Endothelial cell (in vitro differentiated cells): ENCODE measurements at regions not wholly inside any gene's neighbourhood (a gene's known extent, or its start where the extent isn't known, plus 50 kb on each side); places are given as distances from the start of the nearest gene placed in this dataset.

ENCODE experiments used
- DNase-seq: peaks from one replicate; pipeline ENCODE4 v3.0.0; 2021; ENCODE audit warnings: low spot score
- H3K27ac Mint-ChIP-seq: one replicate; pipeline ENCODE4 v1.8.0; 2021; ENCODE audit warnings: mixed read lengths, inconsistent platforms; ENCODE audit not compliant: unreplicated experiment
- H3K27me3 Mint-ChIP-seq: one replicate; pipeline ENCODE4 v1.8.0; 2021; ENCODE audit warnings: mild to moderate bottlenecking, moderate library complexity, mixed read lengths, inconsistent platforms; ENCODE audit not compliant: unreplicated experiment
- H3K36me3 Mint-ChIP-seq: one replicate; pipeline ENCODE4 v1.8.0; 2021; ENCODE audit warnings: mild to moderate bottlenecking, low read depth, mixed read lengths, inconsistent platforms; ENCODE audit not compliant: unreplicated experiment
- H3K4me1 Mint-ChIP-seq: one replicate; pipeline ENCODE4 v1.8.0; 2021; ENCODE audit warnings: mild to moderate bottlenecking, mixed read lengths, inconsistent platforms; ENCODE audit not compliant: unreplicated experiment
- H3K4me3 Mint-ChIP-seq: one replicate; pipeline ENCODE4 v1.8.0; 2021; ENCODE audit warnings: mild to moderate bottlenecking, mixed read lengths, inconsistent platforms; ENCODE audit not compliant: unreplicated experiment
- H3K9me3 Mint-ChIP-seq: one replicate; pipeline ENCODE4 v1.8.0; 2021; ENCODE audit warnings: mixed read lengths, inconsistent platforms; ENCODE audit not compliant: unreplicated experiment
- CTCF ChIP-seq: fragments of 200-600 bp; sonication (generic); IDR thresholded peaks from one replicate; pipeline ENCODE4 v1.5.0; 2021; ENCODE audit warnings: antibody characterized with exemption; ENCODE audit not compliant: unreplicated experiment

- Mint-ChIP-seq H3K27ac (no peak overlapping the region), H3K4me3 (no peak overlapping the region), H3K36me3 (no peaks in the 10 kb centered on the region), H3K9me3 (no peaks in the 10 kb centered on the region), H3K27me3 (no peaks in the 10 kb centered on the region), H3K4me1 (no peaks in the 10 kb centered on the region)
- no peak for TF ChIP-seq CTCF
- DNase-seq, result no peak
Observed at GRCh38 chr3:67882981-67883380, 228.6 kb upstream of the SUCLG2 start.

GRCh38 chr3:67876261-67876660 is 221.8 kb upstream of the SUCLG2 start:
- DNase-seq, result no peak
- H3K27me3 Mint-ChIP-seq, result peaks cover under 1% of the 10 kb centered on the region
- H3K27ac Mint-ChIP-seq, result no peak overlapping the region
- TF ChIP-seq CTCF, result no peak
- no peaks in the 10 kb centered on the region for H3K9me3 Mint-ChIP-seq
- no peaks in the 10 kb centered on the region for H3K36me3 Mint-ChIP-seq
- H3K4me3 Mint-ChIP-seq, result no peak overlapping the region
- H3K4me1 Mint-ChIP-seq, result no peaks in the 10 kb centered on the region

GRCh38 chr3:67875858-67876257 is 221.4 kb upstream of the SUCLG2 start:
- peaks cover 1% of the 10 kb centered on the region for H3K27me3 Mint-ChIP-seq
- H3K36me3 Mint-ChIP-seq, result no peaks in the 10 kb centered on the region
- no peak overlapping the region for H3K27ac Mint-ChIP-seq
- H3K4me1 Mint-ChIP-seq, result no peaks in the 10 kb centered on the region
- no peak for TF ChIP-seq CTCF
- no peak overlapping the region for H3K4me3 Mint-ChIP-seq
- no peak for DNase-seq
- no peaks in the 10 kb centered on the region for H3K9me3 Mint-ChIP-seq

GRCh38 chr3:67875338-67875737 is 220.9 kb upstream of the SUCLG2 start:
- no peaks in the 10 kb centered on the region for H3K9me3 Mint-ChIP-seq
- H3K4me3 Mint-ChIP-seq, result no peak overlapping the region
- no peaks in the 10 kb centered on the region for H3K36me3 Mint-ChIP-seq
- TF ChIP-seq CTCF, result no peak
- no peak overlapping the region for H3K27ac Mint-ChIP-seq
- no peak for DNase-seq
- no peaks in the 10 kb centered on the region for H3K4me1 Mint-ChIP-seq
- H3K27me3 Mint-ChIP-seq, result peaks cover 1% of the 10 kb centered on the region

GRCh38 chr3:67870477-67870876 is 216.1 kb upstream of the SUCLG2 start:
- Mint-ChIP-seq H3K27me3 (peaks cover 1% of the 10 kb centered on the region), H3K36me3 (no peaks in the 10 kb centered on the region), H3K9me3 (no peaks in the 10 kb centered on the region), H3K4me1 (no peaks in the 10 kb centered on the region), H3K4me3 (no peak overlapping the region), H3K27ac (no peak overlapping the region)
- no peak for TF ChIP-seq CTCF
- no peak for DNase-seq
